Left lung (tissue), 4 donors: ENCODE measurements at regions not wholly inside any gene's neighbourhood (a gene's known extent, or its start where the extent isn't known, plus 50 kb on each side); places are given as distances from the start of the nearest gene placed in this dataset.

ENCODE experiments used
- ATAC-seq: fragments of 200-7000 bp; cut with Tn5 transposase; one replicate; pipeline ENCODE4 v1.9.1; 2020; ENCODE audit warnings: moderate library complexity
- DNase-seq, 4 donors: peaks; one replicate each; pipeline ENCODE4 v3.0.0-alpha.2; 2013 to 2020
- H3K27ac ChIP-seq, 2 donors: fragments of 200-600 bp; sonication (generic) in 1 of 2; one replicate each; pipeline versions ENCODE4 v1.5.0 to v1.8.0; 2020 to 2021
- H3K27me3 ChIP-seq, 2 donors: fragments of 200-600 bp; sonication (generic) in 1 of 2; one replicate each; pipeline versions ENCODE4 v1.5.0 to v1.8.0; 2020 to 2021
- H3K36me3 ChIP-seq, 2 donors: fragments of 200-600 bp; sonication (generic) in 1 of 2; one replicate each; pipeline versions ENCODE4 v1.5.0 to v1.8.0; 2020 to 2021
- H3K4me1 ChIP-seq, 2 donors: fragments of 200-600 bp; one replicate each; pipeline ENCODE4 v1.8.0; 2021
- H3K4me3 ChIP-seq, 2 donors: fragments of 200-600 bp; sonication (generic) in 1 of 2; one replicate each; pipeline versions ENCODE4 v1.5.0 to v1.8.0; 2020 to 2021; ENCODE audit warnings: mild to moderate bottlenecking in 1 of 2
- H3K9me3 ChIP-seq, 2 donors: fragments of 200-600 bp; sonication (generic) in 1 of 2; one replicate each; pipeline versions ENCODE4 v1.5.0 to v1.8.0; 2020 to 2021
- CTCF ChIP-seq, 2 donors: fragments of 200-600 bp; sonication (generic) in 1 of 2; IDR thresholded peaks; one replicate each; pipeline versions ENCODE4 v1.5.0 to v1.8.0; 2021; ENCODE audit warnings: antibody characterized with exemption in 2 of 2
- intact Hi-C, 2 donors: fragments of 100-400 bp; cut with DNase I; formaldehyde crosslinking; loops; one replicate each; pipeline versions ENCODE4 v1.11.2 to v1.14.2; 2022
- donor health status: DM: no; HTN: yes; CAD: no.
- donor health status: DM: no; HTN: no; CAD: no.

GRCh38 chr11:81165164-81165563 lies 1568.5 kb downstream of the FAM181B start:
- Histone ChIP-seq H3K36me3 (no peaks in the 10 kb centered on the region), H3K9me3 (no peaks in the 10 kb centered on the region), H3K4me3 (no peak overlapping the region), H3K27me3 (no peaks in the 10 kb centered on the region), H3K27ac (no peak overlapping the region), H3K4me1 (no peaks in the 10 kb centered on the region)
- ATAC-seq = no peak
- intact Hi-C loops = no loop called here
- peak in 1 of 4 donors; percentile 1 for DNase-seq
- no peak for TF ChIP-seq CTCF (IDR thresholded peaks at IDR 0.05)

- DNase-seq (no peak), ATAC-seq (no peak)
- no peak for TF ChIP-seq CTCF (IDR thresholded peaks at IDR 0.05)
- no peaks in the 10 kb centered on the region for H3K9me3 ChIP-seq
- no peaks in the 10 kb centered on the region for H3K4me1 ChIP-seq
- H3K36me3 ChIP-seq = no peaks in the 10 kb centered on the region
- intact Hi-C loops = no loop called here
- H3K27ac ChIP-seq = no peak overlapping the region
- no peak overlapping the region for H3K4me3 ChIP-seq
- H3K27me3 ChIP-seq = no peaks in the 10 kb centered on the region
These were observed 1573.8 kb downstream of the FAM181B start for GRCh38 chr11:81159900-81160299.

- no peaks in the 10 kb centered on the region for H3K9me3 ChIP-seq
- H3K4me3 ChIP-seq = no peak overlapping the region
- no peaks in the 10 kb centered on the region for H3K27me3 ChIP-seq
- DNase-seq (no peak), ATAC-seq (no peak)
- no peaks in the 10 kb centered on the region for H3K36me3 ChIP-seq
- H3K4me1 ChIP-seq = no peaks in the 10 kb centered on the region
- no peak for TF ChIP-seq CTCF (IDR thresholded peaks at IDR 0.05)
- no peak overlapping the region for H3K27ac ChIP-seq
- intact Hi-C loops = no loop called here
These were observed 1598.1 kb downstream of the FAM181B start for GRCh38 chr11:81135570-81135969.

GRCh38 chr11:81129618-81130017 lies 1604.0 kb downstream of the FAM181B start:
- intact Hi-C loops = no loop called here
- no peaks in the 10 kb centered on the region for H3K36me3 ChIP-seq

GRCh38 chr11:81112718-81113117 lies 1620.9 kb downstream of the FAM181B start:
- no peaks in the 10 kb centered on the region for H3K27me3 ChIP-seq
- no peaks in the 10 kb centered on the region for H3K9me3 ChIP-seq
- no peak overlapping the region for H3K4me3 ChIP-seq
- TF ChIP-seq CTCF (IDR thresholded peaks at IDR 0.05) = no peak
- intact Hi-C loops = no loop called here
- H3K27ac ChIP-seq = no peak overlapping the region
- H3K4me1 ChIP-seq = no peaks in the 10 kb centered on the region
- H3K36me3 ChIP-seq = no peaks in the 10 kb centered on the region
- DNase-seq (no peak), ATAC-seq (no peak)

More at GRCh38 chr11:81129618-81130017, 1604.0 kb downstream of the FAM181B start:
- no peaks in the 10 kb centered on the region for H3K4me1 ChIP-seq
- no peaks in the 10 kb centered on the region for H3K27me3 ChIP-seq
- DNase-seq = no peak
- no peaks in the 10 kb centered on the region for H3K9me3 ChIP-seq
- H3K27ac ChIP-seq = no peak overlapping the region
- H3K4me3 ChIP-seq = no peak overlapping the region
- ATAC-seq = no peak
- TF ChIP-seq CTCF (IDR thresholded peaks at IDR 0.05) = no peak
